CD14-positive monocyte (primary cell): ENCODE measurements at regions not wholly inside any gene's neighbourhood (a gene's known extent, or its start where the extent isn't known, plus 50 kb on each side); places are given as distances from the start of the nearest gene placed in this dataset.

ENCODE experiments used
- DNase-seq, 3 donors: peaks; one replicate each; pipeline ENCODE4 v3.0.0-alpha.2; 2011 to 2022
- H2AFZ ChIP-seq: 2 replicates; pipeline ENCODE4 v1.6.0; 2012; ENCODE audit warnings: mild to moderate bottlenecking, low read depth, low read length, inconsistent platforms; ENCODE audit not compliant: insufficient read depth, poor library complexity, severe bottlenecking
- H3K27ac ChIP-seq, 2 donors: 1 replicate in 1 of 2; 2 replicates in 1 of 2; pipeline ENCODE4 v1.5.1; 2012 to 2013; ENCODE audit warnings: low read length in 2 of 2, control low read depth in 1 of 2, inconsistent platforms in 1 of 2, low read depth in 1 of 2, mild to moderate bottlenecking in 1 of 2
- H3K27me3 ChIP-seq, 2 donors: one replicate each; pipeline versions ENCODE4 v1.6.0 to v1.6.1; 2011 to 2013; ENCODE audit warnings: low read length in 2 of 2; ENCODE audit not compliant: control insufficient read depth in 2 of 2, insufficient read depth in 2 of 2
- H3K36me3 ChIP-seq, 2 donors: replicated peaks in 1 of 2; 1 replicate in 1 of 2; 2 replicates in 1 of 2; pipeline versions ENCODE4 v1.5.1 to v1.6.1; 2012 to 2013; ENCODE audit warnings: low read length in 2 of 2, control low read depth in 1 of 2, inconsistent platforms in 1 of 2, mild to moderate bottlenecking in 1 of 2; ENCODE audit not compliant: insufficient read depth in 2 of 2, control insufficient read depth in 1 of 2
- H3K4me1 ChIP-seq, 2 donors: 1 replicate in 1 of 2; 2 replicates in 1 of 2; pipeline versions ENCODE4 v1.5.1 to v1.6.1; 2012 to 2013; ENCODE audit warnings: low read length in 2 of 2, control low read depth in 1 of 2, inconsistent platforms in 1 of 2, mild to moderate bottlenecking in 1 of 2, moderate library complexity in 1 of 2; ENCODE audit not compliant: insufficient read depth in 2 of 2, control insufficient read depth in 1 of 2
- H3K4me2 ChIP-seq: replicated peaks from 2 replicates; pipeline ENCODE3; 2012; ENCODE audit warnings: low read length, moderate library complexity, mild to moderate bottlenecking; ENCODE audit not compliant: poor library complexity, severe bottlenecking; ENCODE audit errors: extremely low read depth
- H3K4me3 ChIP-seq, 3 experiments: fragments of 200-600 bp in 1 of 3; sonication (generic) in 1 of 3; replicated peaks in 1 of 3; 1 replicate in 2 of 3; 2 replicates in 1 of 3; pipeline ENCODE4 v1.5.1; 2011 to 2013; ENCODE audit warnings: low read length in 3 of 3, mild to moderate bottlenecking in 3 of 3, control low read depth in 2 of 3, low read depth in 2 of 3, inconsistent platforms in 1 of 3, moderate library complexity in 1 of 3
- H3K79me2 ChIP-seq: 2 replicates; pipeline ENCODE4 v1.6.0; 2012; ENCODE audit warnings: mild to moderate bottlenecking, control low read depth, inconsistent platforms, low read length, moderate library complexity; ENCODE audit not compliant: insufficient read depth
- H3K9ac ChIP-seq: 2 replicates; pipeline ENCODE4 v1.6.0; 2017; ENCODE audit warnings: low read length, mild to moderate bottlenecking; ENCODE audit not compliant: insufficient read depth, poor library complexity, severe bottlenecking
- H3K9me3 ChIP-seq, 2 donors: replicated peaks in 1 of 2; 1 replicate in 1 of 2; 2 replicates in 1 of 2; pipeline versions ENCODE4 v1.5.1 to v1.6.1; 2012 to 2013; ENCODE audit warnings: low read length in 2 of 2, control low read depth in 1 of 2; ENCODE audit not compliant: control insufficient read depth in 1 of 2, insufficient read depth in 1 of 2
- H4K20me1 ChIP-seq: 2 replicates; pipeline ENCODE4 v1.6.0; 2012; ENCODE audit warnings: mild to moderate bottlenecking, low read length, control low read depth, moderate library complexity; ENCODE audit not compliant: insufficient read depth
- H3K27ac Mint-ChIP-seq, 7 donors: one replicate each; pipeline ENCODE4 v1.8.0; 2020; ENCODE audit warnings: mild to moderate bottlenecking in 7 of 7, mixed read lengths in 7 of 7, moderate library complexity in 6 of 7, inconsistent platforms in 2 of 7
- H3K27me3 Mint-ChIP-seq, 3 donors: one replicate each; pipeline ENCODE4 v1.8.0; 2021 to 2022; ENCODE audit warnings: low read depth in 3 of 3, mild to moderate bottlenecking in 3 of 3, mixed read lengths in 3 of 3, moderate library complexity in 3 of 3, inconsistent platforms in 1 of 3
- H3K36me3 Mint-ChIP-seq, 2 donors: one replicate each; pipeline ENCODE4 v1.8.0; 2020; ENCODE audit warnings: mixed read lengths in 2 of 2, inconsistent platforms in 1 of 2, mild to moderate bottlenecking in 1 of 2
- H3K4me1 Mint-ChIP-seq: one replicate; pipeline ENCODE4 v1.8.0; 2020; ENCODE audit warnings: mild to moderate bottlenecking, mixed read lengths
- H3K4me3 Mint-ChIP-seq, 2 donors: one replicate each; pipeline ENCODE4 v1.8.0; 2020; ENCODE audit warnings: mild to moderate bottlenecking in 2 of 2, mixed read lengths in 2 of 2, moderate library complexity in 1 of 2
- H3K9me3 Mint-ChIP-seq, 7 donors: one replicate each; pipeline ENCODE4 v1.8.0; 2020 to 2022; ENCODE audit warnings: mixed read lengths in 7 of 7, mild to moderate bottlenecking in 6 of 7, moderate library complexity in 6 of 7, inconsistent platforms in 2 of 7
- CTCF ChIP-seq: fragments of 200-600 bp; IDR thresholded peaks from one replicate; pipeline ENCODE4 v1.8.0; 2022; ENCODE audit warnings: antibody characterized with exemption, mild to moderate bottlenecking
- WGBS: methylation state at CpG from one replicate; pipeline ENCODE4 v1.1.5; 2013; ENCODE audit warnings: missing lambda C conversion rate; ENCODE audit not compliant: insufficient coverage; 5-methylcytosine and 5-hydroxymethylcytosine counted together
- intact Hi-C, 2 donors: fragments of 100-400 bp; cut with micrococcal nuclease; formaldehyde crosslinking; loops; one replicate each; pipeline versions ENCODE4 v1.15.0 to v1.15.1; 2023

- H3K4me1 Mint-ChIP-seq = no peaks in the 10 kb centered on the region
These were observed 778.3 kb downstream of the TRIB2 start for GRCh38 chr2:13495051-13495450.

GRCh38 chr2:13504808-13505207 is 788.1 kb downstream of the TRIB2 start:
- Histone ChIP-seq H3K27me3 (no peaks in the 10 kb centered on the region), H2AFZ (no peak overlapping the region), H3K9me3 (peaks cover 0 to 7% of the 10 kb centered on the region in 2 donors), H3K4me3 (no peak overlapping the region), H3K9ac (no peak overlapping the region), H3K27ac (no peak overlapping the region), H3K4me2 (no peak overlapping the region), H3K4me1 (no peaks in the 10 kb centered on the region), H4K20me1 (no peaks in the 10 kb centered on the region), H3K79me2 (no peaks in the 10 kb centered on the region), H3K36me3 (no peaks in the 10 kb centered on the region)
- TF ChIP-seq CTCF = no peak
- Mint-ChIP-seq H3K36me3 (no peaks in the 10 kb centered on the region), H3K9me3 (peaks cover 0 to 13% (median 4%) of the 10 kb centered on the region in 7 donors), H3K27me3 (no peaks in the 10 kb centered on the region), H3K27ac (no peak overlapping the region), H3K4me1 (no peaks in the 10 kb centered on the region), H3K4me3 (no peak overlapping the region)
- no peak for DNase-seq
- WGBS = no CpG with 5 or more reads among the region's 1 CpG
- intact Hi-C loops = no loop called here

More at GRCh38 chr2:13495051-13495450, 778.3 kb downstream of the TRIB2 start:
- H3K27me3 Mint-ChIP-seq = no peaks in the 10 kb centered on the region
- H3K27ac ChIP-seq = no peak overlapping the region
- intact Hi-C loops = no loop called here
- peaks cover 0 to 5% (median 0%) of the 10 kb centered on the region in 7 donors for H3K9me3 Mint-ChIP-seq
- no peak overlapping the region for H3K4me3 ChIP-seq
- H4K20me1 ChIP-seq = no peaks in the 10 kb centered on the region
- H3K79me2 ChIP-seq = no peaks in the 10 kb centered on the region
- no peak overlapping the region for H2AFZ ChIP-seq
- DNase-seq = no peak
- no peak overlapping the region for H3K9ac ChIP-seq
- H3K36me3 Mint-ChIP-seq = no peaks in the 10 kb centered on the region
- WGBS = no CpG with 5 or more reads among the region's 2 CpGs
- H3K27me3 ChIP-seq = no peaks in the 10 kb centered on the region
- H3K27ac Mint-ChIP-seq = no peak overlapping the region
- no peaks in the 10 kb centered on the region for H3K36me3 ChIP-seq
- no peak overlapping the region for H3K4me2 ChIP-seq
- peaks cover 0 to 7% of the 10 kb centered on the region in 2 donors for H3K9me3 ChIP-seq
- no peak overlapping the region for H3K4me3 Mint-ChIP-seq
- no peak for TF ChIP-seq CTCF
- H3K4me1 ChIP-seq = no peaks in the 10 kb centered on the region
